WTC11 (cell line): ENCODE measurements at regions not wholly inside any gene's neighbourhood (a gene's known extent, or its start where the extent isn't known, plus 50 kb on each side); places are given as distances from the start of the nearest gene placed in this dataset.
A peak's percentile ranks its signal among the peaks of the same experiment; 100 is the strongest.
"Not testable (repeated sequence)": the region's sequence is repeated elsewhere in the genome, so short reads cannot be mapped to it uniquely, and the experiment has no call there.

Source experiments
- ATAC-seq: fragments of 200-7000 bp; cut with Tn5 transposase; 2 replicates; pipeline ENCODE4 v1.10.0; 2021; ENCODE audit warnings: mild to moderate bottlenecking, moderate library complexity
- CTCF ChIA-PET: fragments of 300-600 bp; sonication (Branson Sonifier 250); formaldehyde crosslinking; loops from one replicate; lab custom pipeline; 2021; ENCODE audit warnings: antibody characterized with exemption; lab: Charles Lee
- POLR2A ChIA-PET: fragments of 350-600 bp; sonication (Branson Sonifier 250); formaldehyde crosslinking; loops from one replicate; lab custom pipeline; 2021; ENCODE audit warnings: antibody characterized with exemption; lab: Charles Lee
- DNase-seq: peaks from one replicate; pipeline ENCODE4 v3.0.0; 2021; ENCODE audit warnings: low spot score
- H3K27ac Mint-ChIP-seq: 2 replicates; pipeline ENCODE4 v1.8.0; 2021; ENCODE audit warnings: mixed read lengths
- H3K27me3 Mint-ChIP-seq: 2 replicates; pipeline ENCODE4 v1.8.0; 2021; ENCODE audit warnings: low read depth, mild to moderate bottlenecking, moderate library complexity, mixed read lengths
- H3K36me3 Mint-ChIP-seq: 2 replicates; pipeline ENCODE4 v1.8.0; 2021; ENCODE audit warnings: mixed read lengths
- H3K4me1 Mint-ChIP-seq: 2 replicates; pipeline ENCODE4 v1.8.0; 2022; ENCODE audit warnings: mixed read lengths
- H3K4me3 Mint-ChIP-seq: 2 replicates; pipeline ENCODE4 v1.8.0; 2021; ENCODE audit warnings: mild to moderate bottlenecking, moderate library complexity, mixed read lengths
- H3K9me3 Mint-ChIP-seq: 2 replicates; pipeline ENCODE4 v1.8.0; 2021; ENCODE audit warnings: mixed read lengths
- ATF3 ChIP-seq: sonication (generic); formaldehyde crosslinking; conservative IDR thresholded peaks from 2 replicates; pipeline ENCODE4 v1.8.1; 2022; ENCODE audit warnings: mild to moderate bottlenecking, missing genetic modification reagents
- CREB1 ChIP-seq: sonication (generic); formaldehyde crosslinking; IDR thresholded peaks from 2 replicates; pipeline ENCODE4 v1.8.0; 2023; ENCODE audit warnings: mild to moderate bottlenecking, missing genetic modification reagents
- CREM ChIP-seq: sonication (generic); formaldehyde crosslinking; IDR thresholded peaks from 2 replicates; pipeline ENCODE4 v1.8.1; 2022; ENCODE audit warnings: mild to moderate bottlenecking, missing genetic modification reagents, moderate library complexity
- E2F4 ChIP-seq: sonication (generic); formaldehyde crosslinking; IDR thresholded peaks from 2 replicates; pipeline ENCODE4 v1.8.1; 2022; ENCODE audit warnings: low read depth, mild to moderate bottlenecking, moderate library complexity, missing genetic modification reagents, borderline replicate concordance
- FOXJ3 ChIP-seq: sonication (generic); formaldehyde crosslinking; IDR thresholded peaks from 2 replicates; pipeline ENCODE4 v1.9.0; 2021; ENCODE audit warnings: missing genetic modification reagents, mild to moderate bottlenecking, borderline replicate concordance
- FOXK1 ChIP-seq: sonication (generic); formaldehyde crosslinking; IDR thresholded peaks from 2 replicates; pipeline ENCODE4 v1.8.0; 2022; ENCODE audit warnings: mild to moderate bottlenecking, moderate library complexity, missing genetic modification reagents
- FOXP1 ChIP-seq: sonication (generic); formaldehyde crosslinking; IDR thresholded peaks from 2 replicates; pipeline ENCODE4 v1.8.0; 2022; ENCODE audit warnings: missing genetic modification reagents, mild to moderate bottlenecking, moderate library complexity, borderline replicate concordance
- HMGA2 ChIP-seq: fragments of 250-450 bp; sonication (Bioruptor Pico); IDR thresholded peaks from 2 replicates; pipeline ENCODE4 v1.4.0; 2021; ENCODE audit warnings: mild to moderate bottlenecking, moderate library complexity
- HMGXB4 ChIP-seq: sonication (generic); formaldehyde crosslinking; IDR thresholded peaks from 2 replicates; pipeline ENCODE4 v1.8.1; 2023; ENCODE audit warnings: mild to moderate bottlenecking, moderate library complexity, missing genetic modification reagents
- KAT7 ChIP-seq: sonication (generic); formaldehyde crosslinking; IDR thresholded peaks from 2 replicates; pipeline ENCODE4 v1.8.1; 2023; ENCODE audit warnings: missing genetic modification reagents, mild to moderate bottlenecking, borderline replicate concordance
- NR3C1 ChIP-seq: sonication (generic); formaldehyde crosslinking; conservative IDR thresholded peaks from 2 replicates; pipeline ENCODE4 v1.8.1; 2023; ENCODE audit warnings: low read depth, mild to moderate bottlenecking, missing genetic modification reagents
- PRRX2 ChIP-seq: fragments of 250-450 bp; sonication (Bioruptor Pico); IDR thresholded peaks from 2 replicates; pipeline ENCODE4 v1.8.0; 2021; ENCODE audit warnings: mild to moderate bottlenecking
- SMAD3 ChIP-seq: sonication (generic); formaldehyde crosslinking; IDR thresholded peaks from 2 replicates; pipeline ENCODE4 v1.8.0; 2022; ENCODE audit warnings: missing genetic modification reagents, mild to moderate bottlenecking, borderline replicate concordance
- TCF7 ChIP-seq: sonication (generic); formaldehyde crosslinking; IDR thresholded peaks from 2 replicates; pipeline ENCODE4 v1.8.0; 2022; ENCODE audit warnings: mild to moderate bottlenecking, low read depth, missing genetic modification reagents, moderate library complexity
- ZBTB21 ChIP-seq: sonication (generic); formaldehyde crosslinking; IDR thresholded peaks from 2 replicates; pipeline ENCODE4 v1.8.1; 2023; ENCODE audit warnings: mild to moderate bottlenecking, missing genetic modification reagents, borderline replicate concordance
- ZNF232 ChIP-seq: sonication (generic); formaldehyde crosslinking; IDR thresholded peaks from 2 replicates; pipeline ENCODE4 v1.8.0; 2022; ENCODE audit warnings: mild to moderate bottlenecking, missing genetic modification reagents
- ZNF423 ChIP-seq: fragments of 250-450 bp; sonication (Bioruptor Pico); IDR thresholded peaks from 2 replicates; pipeline ENCODE4 v2.1.2; 2022; ENCODE audit warnings: mild to moderate bottlenecking, moderate library complexity
- TF ChIP-seq, protein P1 (sequence below): fragments of 250-450 bp; sonication (Bioruptor Pico); IDR thresholded peaks from 2 replicates; pipeline ENCODE4 v1.9.0; 2021; ENCODE audit warnings: moderate library complexity, mild to moderate bottlenecking, inconsistent platforms, borderline replicate concordance
- TF ChIP-seq, protein P2 (sequence below): sonication (generic); formaldehyde crosslinking; IDR thresholded peaks from 2 replicates; pipeline ENCODE4 v1.8.1; 2023; ENCODE audit warnings: mild to moderate bottlenecking, missing genetic modification reagents
- TF ChIP-seq, protein P3 (sequence below): sonication (generic); formaldehyde crosslinking; IDR thresholded peaks from 2 replicates; pipeline ENCODE4 v1.8.1; 2022; ENCODE audit warnings: mild to moderate bottlenecking, moderate library complexity, missing genetic modification reagents
- TF ChIP-seq, protein P4 (sequence below): sonication (generic); formaldehyde crosslinking; IDR thresholded peaks from 2 replicates; pipeline ENCODE4 v1.8.1; 2022; ENCODE audit warnings: missing genetic modification reagents, borderline replicate concordance

GRCh38 chr18:60064271-60064670, 164.5 kb downstream of the PMAIP1 start:
- POLR2A ChIA-PET, result interaction anchor here (0.6 kb wide), 1 partner anchor 215 kb away, joined by 3 read pairs; no protein-coding TSS in a partner anchor
- no peak for ATAC-seq

DNA sequence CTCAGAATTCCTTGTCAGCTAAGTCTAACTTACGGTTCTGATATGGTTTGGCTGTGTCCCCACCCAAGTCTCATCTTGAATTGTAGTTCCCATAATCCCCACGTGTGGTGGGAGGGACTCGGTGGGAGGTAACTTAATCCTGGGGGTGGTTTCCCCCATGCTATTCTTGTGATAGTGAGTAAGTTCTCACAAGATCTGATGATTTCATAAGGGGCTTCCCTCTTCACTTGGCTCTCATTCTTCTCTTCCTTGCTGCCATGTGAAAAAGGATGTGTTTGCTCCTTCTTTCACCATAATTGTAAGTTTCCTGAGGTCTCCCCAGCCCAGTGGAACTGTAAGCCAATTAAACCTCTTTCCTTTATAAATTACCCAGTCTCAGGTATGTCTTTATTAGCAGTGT, 163.0 kb downstream of the PMAIP1 start:
- H3K36me3 Mint-ChIP-seq, H3K4me3 Mint-ChIP-seq, H3K27ac Mint-ChIP-seq, H3K27me3 Mint-ChIP-seq, ATAC-seq, CTCF ChIA-PET, POLR2A ChIA-PET, DNase-seq: not testable (repeated sequence)
- H3K9me3 Mint-ChIP-seq, result peaks cover 29% of the 10 kb centered on the region
- peaks cover 39% of the 10 kb centered on the region for H3K4me1 Mint-ChIP-seq

More at GRCh38 chr18:60064271-60064670, 164.5 kb downstream of the PMAIP1 start:
- H3K4me3 Mint-ChIP-seq, result no peak overlapping the region
- TF ChIP-seq, protein P1, sequence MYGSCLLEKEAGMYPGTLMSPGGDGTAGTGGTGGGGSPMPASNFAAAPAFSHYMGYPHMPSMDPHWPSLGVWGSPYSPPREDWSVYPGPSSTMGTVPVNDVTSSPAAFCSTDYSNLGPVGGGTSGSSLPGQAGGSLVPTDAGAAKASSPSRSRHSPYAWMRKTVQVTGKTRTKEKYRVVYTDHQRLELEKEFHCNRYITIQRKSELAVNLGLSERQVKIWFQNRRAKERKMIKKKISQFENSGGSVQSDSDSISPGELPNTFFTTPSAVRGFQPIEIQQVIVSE (CRISPR knock-in tag), result no peak
- TF ChIP-seq, all 79 proteins: peak for 0
- Mint-ChIP-seq H3K27me3 (no peaks in the 10 kb centered on the region; the same call in 1 of the 2 replicates), H3K9me3 (peaks cover 32% of the 10 kb centered on the region), H3K4me1 (peaks cover 44% of the 10 kb centered on the region), H3K27ac (peak overlapping the region; percentile 19; the same call in 1 of the 2 replicates), H3K36me3 (peaks cover 16% of the 10 kb centered on the region)
- CTCF ChIA-PET, result no interaction called here
- no peak for DNase-seq

GRCh38 chr18:60062396-60062795, 162.6 kb downstream of the PMAIP1 start:
- POLR2A ChIA-PET, result no interaction called here

GRCh38 chr18:60060578-60060977, 160.8 kb downstream of the PMAIP1 start:
- Mint-ChIP-seq H3K9me3 (peaks cover 41% of the 10 kb centered on the region), H3K27ac (no peak overlapping the region), H3K4me3 (no peak overlapping the region), H3K27me3 (peaks cover 3% of the 10 kb centered on the region), H3K4me1 (peaks cover 19% of the 10 kb centered on the region), H3K36me3 (peaks cover 18% of the 10 kb centered on the region)
- ATAC-seq (no peak), DNase-seq (no peak)
- POLR2A ChIA-PET, result no interaction called here
- CTCF ChIA-PET, result no interaction called here
- TF ChIP-seq CREM, result no peak
- no peak for TF ChIP-seq KAT7 (CRISPR knock-in tag)
- TF ChIP-seq TCF7 (CRISPR knock-in tag), result no peak
- TF ChIP-seq ATF3 (CRISPR knock-in tag), result no peak
- TF ChIP-seq CREB1 (CRISPR knock-in tag), result no peak
- no peak for TF ChIP-seq ZNF423
- TF ChIP-seq FOXK1, result no peak
- no peak for TF ChIP-seq NR3C1 (CRISPR knock-in tag)
- TF ChIP-seq E2F4 (CRISPR knock-in tag), result no peak
- TF ChIP-seq, protein P2, sequence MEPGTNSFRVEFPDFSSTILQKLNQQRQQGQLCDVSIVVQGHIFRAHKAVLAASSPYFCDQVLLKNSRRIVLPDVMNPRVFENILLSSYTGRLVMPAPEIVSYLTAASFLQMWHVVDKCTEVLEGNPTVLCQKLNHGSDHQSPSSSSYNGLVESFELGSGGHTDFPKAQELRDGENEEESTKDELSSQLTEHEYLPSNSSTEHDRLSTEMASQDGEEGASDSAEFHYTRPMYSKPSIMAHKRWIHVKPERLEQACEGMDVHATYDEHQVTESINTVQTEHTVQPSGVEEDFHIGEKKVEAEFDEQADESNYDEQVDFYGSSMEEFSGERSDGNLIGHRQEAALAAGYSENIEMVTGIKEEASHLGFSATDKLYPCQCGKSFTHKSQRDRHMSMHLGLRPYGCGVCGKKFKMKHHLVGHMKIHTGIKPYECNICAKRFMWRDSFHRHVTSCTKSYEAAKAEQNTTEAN (CRISPR knock-in tag), result no peak
- no peak for TF ChIP-seq ZNF232
- TF ChIP-seq FOXJ3 (CRISPR knock-in tag), result no peak
- no peak for TF ChIP-seq SMAD3 (CRISPR knock-in tag)

More at GRCh38 chr18:60062396-60062795, 162.6 kb downstream of the PMAIP1 start:
- TF ChIP-seq, protein P3, sequence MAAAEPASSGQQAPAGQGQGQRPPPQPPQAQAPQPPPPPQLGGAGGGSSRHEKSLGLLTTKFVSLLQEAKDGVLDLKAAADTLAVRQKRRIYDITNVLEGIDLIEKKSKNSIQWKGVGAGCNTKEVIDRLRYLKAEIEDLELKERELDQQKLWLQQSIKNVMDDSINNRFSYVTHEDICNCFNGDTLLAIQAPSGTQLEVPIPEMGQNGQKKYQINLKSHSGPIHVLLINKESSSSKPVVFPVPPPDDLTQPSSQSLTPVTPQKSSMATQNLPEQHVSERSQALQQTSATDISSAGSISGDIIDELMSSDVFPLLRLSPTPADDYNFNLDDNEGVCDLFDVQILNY (CRISPR knock-in tag), result no peak
- TF ChIP-seq HMGA2 (CRISPR knock-in tag), result no peak
- no peak for TF ChIP-seq FOXP1 (CRISPR knock-in tag)
- TF ChIP-seq, protein P4, sequence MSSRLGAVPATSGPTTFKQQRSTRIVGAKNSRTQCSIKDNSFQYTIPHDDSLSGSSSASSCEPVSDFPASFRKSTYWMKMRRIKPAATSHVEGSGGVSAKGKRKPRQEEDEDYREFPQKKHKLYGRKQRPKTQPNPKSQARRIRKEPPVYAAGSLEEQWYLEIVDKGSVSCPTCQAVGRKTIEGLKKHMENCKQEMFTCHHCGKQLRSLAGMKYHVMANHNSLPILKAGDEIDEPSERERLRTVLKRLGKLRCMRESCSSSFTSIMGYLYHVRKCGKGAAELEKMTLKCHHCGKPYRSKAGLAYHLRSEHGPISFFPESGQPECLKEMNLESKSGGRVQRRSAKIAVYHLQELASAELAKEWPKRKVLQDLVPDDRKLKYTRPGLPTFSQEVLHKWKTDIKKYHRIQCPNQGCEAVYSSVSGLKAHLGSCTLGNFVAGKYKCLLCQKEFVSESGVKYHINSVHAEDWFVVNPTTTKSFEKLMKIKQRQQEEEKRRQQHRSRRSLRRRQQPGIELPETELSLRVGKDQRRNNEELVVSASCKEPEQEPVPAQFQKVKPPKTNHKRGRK (CRISPR knock-in tag), result no peak
- no peak for TF ChIP-seq HMGXB4 (CRISPR knock-in tag)
- no peak for TF ChIP-seq ZBTB21 (CRISPR knock-in tag)
- TF ChIP-seq PRRX2, result no peak
- Mint-ChIP-seq H3K27ac (no peak overlapping the region), H3K9me3 (peaks cover 34% of the 10 kb centered on the region), H3K27me3 (peaks cover 3% of the 10 kb centered on the region), H3K4me3 (no peak overlapping the region), H3K36me3 (peaks cover 13% of the 10 kb centered on the region), H3K4me1 (peaks cover 36% of the 10 kb centered on the region)
- DNase-seq (no peak), ATAC-seq (no peak)
- CTCF ChIA-PET, result no interaction called here
